SU-DHL-6 (cell line): ENCODE measurements at regions not wholly inside any gene's neighbourhood (a gene's known extent, or its start where the extent isn't known, plus 50 kb on each side); places are given as distances from the start of the nearest gene placed in this dataset.

Experiments
- H2AFZ ChIP-seq: fragments of 200-600 bp; sonication (generic); 2 replicates; pipeline ENCODE4 v1.6.1; 2014; ENCODE audit warnings: low read depth, mild to moderate bottlenecking, moderate library complexity, mixed read lengths, antibody characterized with exemption, low read length; ENCODE audit not compliant: severe bottlenecking
- H3F3A ChIP-seq: fragments of 200-600 bp; shearing (Covaris generic); 2 replicates; pipeline ENCODE4 v1.6.0; 2016; ENCODE audit warnings: antibody characterized with exemption, mild to moderate bottlenecking; ENCODE audit not compliant: insufficient read depth
- H3K27ac ChIP-seq: fragments of 200-600 bp; sonication (generic); 2 replicates; pipeline ENCODE4 v1.5.1; 2016; ENCODE audit warnings: low read depth, mild to moderate bottlenecking, low read length, moderate library complexity, mixed read lengths
- H3K27me3 ChIP-seq: fragments of 200-600 bp; sonication (generic), shearing (Covaris generic); 2 replicates; pipeline ENCODE4 v1.6.0; 2014; ENCODE audit warnings: mild to moderate bottlenecking, low read length
- H3K36me3 ChIP-seq: fragments of 200-600 bp; sonication (generic); 2 replicates; pipeline ENCODE4 v1.6.1; 2014; ENCODE audit warnings: mild to moderate bottlenecking, low read length, mixed read lengths
- H3K4me2 ChIP-seq: fragments of 300-600, 200-600 bp; shearing (Covaris generic), sonication (generic); 2 replicates; pipeline ENCODE4 v1.6.0; 2014; ENCODE audit warnings: low read length, low read depth, mild to moderate bottlenecking; ENCODE audit not compliant: poor library complexity, severe bottlenecking
- H3K4me3 ChIP-seq: fragments of 200-600 bp; sonication (generic); 2 replicates; pipeline ENCODE4 v1.5.1; 2014; ENCODE audit warnings: antibody characterized with exemption, low read length, mild to moderate bottlenecking, mixed read lengths; ENCODE audit not compliant: insufficient read depth, poor library complexity, severe bottlenecking
- H3K79me2 ChIP-seq: fragments of 200-600 bp; sonication (generic); 2 replicates; pipeline ENCODE4 v1.6.1; 2014; ENCODE audit warnings: mild to moderate bottlenecking, low read length, moderate library complexity; ENCODE audit not compliant: insufficient read depth
- H3K9ac ChIP-seq: fragments of 200-600 bp; sonication (generic); 2 replicates; pipeline ENCODE4 v1.7.0; 2014; ENCODE audit warnings: mild to moderate bottlenecking, low read length
- H3K9me2 ChIP-seq: fragments of 200-600 bp; sonication (generic); replicated peaks from 2 replicates; pipeline ENCODE4 v1.6.1; 2014; ENCODE audit warnings: low read length; ENCODE audit not compliant: insufficient read depth
- H3K9me3 ChIP-seq: fragments of 200-600 bp; sonication (generic); 2 replicates; pipeline ENCODE4 v1.6.1; 2014; ENCODE audit warnings: low read length, mixed read lengths; ENCODE audit not compliant: insufficient read depth
- H4K20me1 ChIP-seq: fragments of 200-600 bp; sonication (generic); 2 replicates; pipeline ENCODE4 v1.6.1; 2014; ENCODE audit warnings: low read depth, mild to moderate bottlenecking, antibody characterized with exemption, low read length, moderate library complexity, mixed read lengths
- EZH2phosphoT487 ChIP-seq: fragments of 200-600 bp; sonication (generic), shearing (Covaris generic); conservative IDR thresholded peaks from 2 replicates; pipeline ENCODE4 v1.6.1; 2018; ENCODE audit warnings: mild to moderate bottlenecking, antibody characterized with exemption, low read length, moderate library complexity, mixed read lengths
- TF ChIP-seq, protein P1 (sequence below): fragments of 200-600 bp; sonication (generic); IDR thresholded peaks from one replicate; pipeline ENCODE4 v1.5.1; 2017; ENCODE audit warnings: antibody characterized with exemption, mild to moderate bottlenecking, low read length, moderate library complexity; ENCODE audit not compliant: insufficient read depth, poor library complexity, severe bottlenecking

DNA sequence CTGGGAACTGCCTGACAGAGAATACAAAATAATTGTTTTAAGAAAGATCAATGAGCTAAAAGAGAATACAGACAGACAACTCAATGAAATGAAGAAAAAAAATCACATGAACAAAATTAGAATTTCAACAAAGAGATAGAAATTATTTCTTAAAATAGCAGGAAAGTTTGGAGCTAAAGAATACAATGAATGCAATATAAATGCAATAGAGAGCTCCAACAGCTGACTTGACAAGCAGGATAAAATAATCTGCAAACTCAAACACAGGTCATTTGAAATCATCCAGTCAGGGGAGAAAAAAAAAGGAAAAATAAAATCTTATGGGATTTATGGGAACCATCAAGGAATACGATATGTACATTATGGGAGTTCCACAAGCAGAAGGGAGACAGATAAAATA, 902.7 kb upstream of the ZEB2 start:
- no peaks in the 10 kb centered on the region for H3K36me3 ChIP-seq
- TF ChIP-seq, protein P1, sequence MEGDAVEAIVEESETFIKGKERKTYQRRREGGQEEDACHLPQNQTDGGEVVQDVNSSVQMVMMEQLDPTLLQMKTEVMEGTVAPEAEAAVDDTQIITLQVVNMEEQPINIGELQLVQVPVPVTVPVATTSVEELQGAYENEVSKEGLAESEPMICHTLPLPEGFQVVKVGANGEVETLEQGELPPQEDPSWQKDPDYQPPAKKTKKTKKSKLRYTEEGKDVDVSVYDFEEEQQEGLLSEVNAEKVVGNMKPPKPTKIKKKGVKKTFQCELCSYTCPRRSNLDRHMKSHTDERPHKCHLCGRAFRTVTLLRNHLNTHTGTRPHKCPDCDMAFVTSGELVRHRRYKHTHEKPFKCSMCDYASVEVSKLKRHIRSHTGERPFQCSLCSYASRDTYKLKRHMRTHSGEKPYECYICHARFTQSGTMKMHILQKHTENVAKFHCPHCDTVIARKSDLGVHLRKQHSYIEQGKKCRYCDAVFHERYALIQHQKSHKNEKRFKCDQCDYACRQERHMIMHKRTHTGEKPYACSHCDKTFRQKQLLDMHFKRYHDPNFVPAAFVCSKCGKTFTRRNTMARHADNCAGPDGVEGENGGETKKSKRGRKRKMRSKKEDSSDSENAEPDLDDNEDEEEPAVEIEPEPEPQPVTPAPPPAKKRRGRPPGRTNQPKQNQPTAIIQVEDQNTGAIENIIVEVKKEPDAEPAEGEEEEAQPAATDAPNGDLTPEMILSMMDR = no peak
- TF ChIP-seq EZH2phosphoT487 = no peak
- no peaks in the 10 kb centered on the region for H3K9me2 ChIP-seq
- H3K4me2 ChIP-seq = no peak overlapping the region
- H3K27ac ChIP-seq = no peak overlapping the region
- no peaks in the 10 kb centered on the region for H4K20me1 ChIP-seq
- H3K9me3 ChIP-seq = no peaks in the 10 kb centered on the region
- H2AFZ ChIP-seq = no peak overlapping the region
- H3K27me3 ChIP-seq = no peaks in the 10 kb centered on the region
- no peaks in the 10 kb centered on the region for H3F3A ChIP-seq
- no peak overlapping the region for H3K4me3 ChIP-seq
- no peaks in the 10 kb centered on the region for H3K79me2 ChIP-seq
- H3K9ac ChIP-seq = no peak overlapping the region

DNA sequence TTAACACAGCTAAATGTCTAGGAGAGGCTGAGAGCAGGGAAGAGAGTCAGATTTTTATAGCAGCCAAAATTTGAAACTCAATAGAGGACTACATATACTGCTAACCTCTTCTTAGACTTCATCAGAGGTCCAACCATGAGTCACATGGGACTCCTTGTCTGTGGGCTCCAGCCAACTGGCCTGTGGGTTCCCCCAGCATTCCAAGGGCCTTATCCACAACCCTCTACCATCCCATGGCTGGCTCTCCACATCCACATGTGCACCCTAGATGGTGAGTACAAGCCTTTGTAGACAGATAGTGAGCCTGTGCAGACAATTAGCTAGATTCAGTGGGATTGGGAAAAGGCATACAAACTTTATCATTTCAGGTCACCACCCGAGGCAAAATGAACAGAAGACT, 901.9 kb upstream of the ZEB2 start:
- H3F3A ChIP-seq = no peaks in the 10 kb centered on the region

DNA sequence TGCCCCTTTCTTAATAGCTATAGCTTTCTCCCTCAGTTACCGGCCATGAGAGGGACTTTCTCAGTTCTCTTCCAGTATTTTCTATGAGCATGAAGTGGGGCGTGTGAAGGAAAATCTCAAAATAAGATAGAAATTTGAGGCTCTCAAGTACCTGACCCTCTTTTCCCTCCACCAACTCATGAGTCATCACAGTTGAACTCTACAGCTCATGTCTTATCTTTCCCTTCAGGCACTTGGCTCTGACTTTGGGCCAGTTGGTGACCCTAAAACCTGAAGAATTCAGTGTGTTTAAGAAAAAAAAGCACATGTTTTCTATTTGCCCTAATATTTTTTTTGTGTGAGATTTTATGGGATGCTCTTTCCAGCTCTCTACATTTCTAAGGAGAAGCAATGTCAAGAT, 896.7 kb upstream of the ZEB2 start:
- H3K79me2 ChIP-seq = no peaks in the 10 kb centered on the region
- no peaks in the 10 kb centered on the region for H4K20me1 ChIP-seq
- peaks cover 20% of the 10 kb centered on the region; the same call in 1 of the 2 replicates for H3K36me3 ChIP-seq
- no peak overlapping the region for H2AFZ ChIP-seq
- peaks cover 15% of the 10 kb centered on the region; the same call in 1 of the 2 replicates for H3K9me3 ChIP-seq
- peaks cover 11% of the 10 kb centered on the region for H3F3A ChIP-seq
- no peak overlapping the region for H3K9ac ChIP-seq
- no peak overlapping the region for H3K4me2 ChIP-seq
- no peak overlapping the region for H3K4me3 ChIP-seq
- no peaks in the 10 kb centered on the region for H3K27me3 ChIP-seq
- no peak overlapping the region for H3K27ac ChIP-seq
- TF ChIP-seq EZH2phosphoT487 = no peak
- TF ChIP-seq, protein P1 = no peak
- no peaks in the 10 kb centered on the region for H3K9me2 ChIP-seq

More for the DNA sequence above, 901.9 kb upstream of the ZEB2 start:
- no peaks in the 10 kb centered on the region for H3K27me3 ChIP-seq
- H3K9me2 ChIP-seq = no peaks in the 10 kb centered on the region
- H4K20me1 ChIP-seq = no peaks in the 10 kb centered on the region
- H3K36me3 ChIP-seq = no peaks in the 10 kb centered on the region
- no peaks in the 10 kb centered on the region for H3K79me2 ChIP-seq
- TF ChIP-seq EZH2phosphoT487 = no peak
- TF ChIP-seq, protein P1 = no peak
- H3K9ac ChIP-seq = no peak overlapping the region
- H3K27ac ChIP-seq = no peak overlapping the region
- H2AFZ ChIP-seq = no peak overlapping the region
- no peak overlapping the region for H3K4me3 ChIP-seq
- H3K4me2 ChIP-seq = no peak overlapping the region
- no peaks in the 10 kb centered on the region for H3K9me3 ChIP-seq
